HG02970 (cell line): ENCODE measurements at regions not wholly inside any gene's neighbourhood (a gene's known extent, or its start where the extent isn't known, plus 50 kb on each side); places are given as distances from the start of the nearest gene placed in this dataset.

Experiments used
- ATAC-seq: cut with Tn5 transposase; IDR thresholded peaks from one replicate; pipeline ENCODE4 v1.9.1; 2021; ENCODE audit warnings: mild to moderate bottlenecking, moderate library complexity, moderate number of reproducible peaks; ENCODE audit not compliant: unreplicated experiment, low FRiP score

GRCh38 chr6:51502996-51503395, 584.4 kb downstream of the PKHD1 start:
- no peak for ATAC-seq

- ATAC-seq: no peak
Measured at GRCh38 chr6:51505434-51505833, 582.0 kb downstream of the PKHD1 start.

- no peak for ATAC-seq
Measured at GRCh38 chr6:51509597-51509996, 577.8 kb downstream of the PKHD1 start.

GRCh38 chr6:51511081-51511480, 576.3 kb downstream of the PKHD1 start:
- ATAC-seq: no peak

GRCh38 chr6:51513891-51514747, 573.3 kb downstream of the PKHD1 start:
- ATAC-seq: no peak

- ATAC-seq: no peak
Measured at GRCh38 chr6:51514748-51515402, 572.5 kb downstream of the PKHD1 start.

- ATAC-seq: no peak
Measured at GRCh38 chr6:51526049-51526448, 561.4 kb downstream of the PKHD1 start.

- no peak for ATAC-seq
Measured at GRCh38 chr6:51526922-51527321, 560.5 kb downstream of the PKHD1 start.

GRCh38 chr6:51528556-51528955, 558.9 kb downstream of the PKHD1 start:
- ATAC-seq: no peak

GRCh38 chr6:51529240-51529639, 558.2 kb downstream of the PKHD1 start:
- ATAC-seq: no peak

GRCh38 chr6:51531623-51532022, 555.8 kb downstream of the PKHD1 start:
- ATAC-seq: no peak

GRCh38 chr6:51533962-51534361, 553.5 kb downstream of the PKHD1 start:
- ATAC-seq: no peak

GRCh38 chr6:51535327-51535726, 552.1 kb downstream of the PKHD1 start:
- ATAC-seq: no peak

- no peak for ATAC-seq
Measured at GRCh38 chr6:51536728-51537127, 550.7 kb downstream of the PKHD1 start.

- ATAC-seq: no peak
Measured at GRCh38 chr6:51541847-51542246, 545.6 kb downstream of the PKHD1 start.

GRCh38 chr6:51542475-51542874, 544.9 kb downstream of the PKHD1 start:
- ATAC-seq: no peak

GRCh38 chr6:51550243-51550642, 537.2 kb downstream of the PKHD1 start:
- no peak for ATAC-seq

- ATAC-seq: no peak
Measured at GRCh38 chr6:51552435-51552834, 535.0 kb downstream of the PKHD1 start.

GRCh38 chr6:51553246-51554015, 534.0 kb downstream of the PKHD1 start:
- ATAC-seq: no peak

GRCh38 chr6:51554029-51554428, 533.4 kb downstream of the PKHD1 start:
- no peak for ATAC-seq

- no peak for ATAC-seq
Measured at GRCh38 chr6:51559059-51559458, 528.4 kb downstream of the PKHD1 start.
